WTC11 (cell line): ENCODE measurements at regions not wholly inside any gene's neighbourhood (a gene's known extent, or its start where the extent isn't known, plus 50 kb on each side); places are given as distances from the start of the nearest gene placed in this dataset.

Experiments
- ATAC-seq: fragments of 200-7000 bp; cut with Tn5 transposase; 2 replicates; pipeline ENCODE4 v1.10.0; 2021; ENCODE audit warnings: mild to moderate bottlenecking, moderate library complexity
- CTCF ChIA-PET: fragments of 300-600 bp; sonication (Branson Sonifier 250); formaldehyde crosslinking; loops from one replicate; lab custom pipeline; 2021; ENCODE audit warnings: antibody characterized with exemption; lab: Charles Lee
- POLR2A ChIA-PET: fragments of 350-600 bp; sonication (Branson Sonifier 250); formaldehyde crosslinking; loops from one replicate; lab custom pipeline; 2021; ENCODE audit warnings: antibody characterized with exemption; lab: Charles Lee
- DNase-seq: peaks from one replicate; pipeline ENCODE4 v3.0.0; 2021; ENCODE audit warnings: low spot score
- H3K27ac Mint-ChIP-seq: 2 replicates; pipeline ENCODE4 v1.8.0; 2021; ENCODE audit warnings: mixed read lengths
- H3K27me3 Mint-ChIP-seq: 2 replicates; pipeline ENCODE4 v1.8.0; 2021; ENCODE audit warnings: low read depth, mild to moderate bottlenecking, moderate library complexity, mixed read lengths
- H3K36me3 Mint-ChIP-seq: 2 replicates; pipeline ENCODE4 v1.8.0; 2021; ENCODE audit warnings: mixed read lengths
- H3K4me1 Mint-ChIP-seq: 2 replicates; pipeline ENCODE4 v1.8.0; 2022; ENCODE audit warnings: mixed read lengths
- H3K4me3 Mint-ChIP-seq: 2 replicates; pipeline ENCODE4 v1.8.0; 2021; ENCODE audit warnings: mild to moderate bottlenecking, moderate library complexity, mixed read lengths
- H3K9me3 Mint-ChIP-seq: 2 replicates; pipeline ENCODE4 v1.8.0; 2021; ENCODE audit warnings: mixed read lengths
- AR ChIP-seq: fragments of 250-450 bp; sonication (Bioruptor Pico); IDR thresholded peaks from 2 replicates; pipeline ENCODE4 v1.9.0; 2021; ENCODE audit warnings: mild to moderate bottlenecking
- CREM ChIP-seq: sonication (generic); formaldehyde crosslinking; IDR thresholded peaks from 2 replicates; pipeline ENCODE4 v1.8.1; 2022; ENCODE audit warnings: mild to moderate bottlenecking, missing genetic modification reagents, moderate library complexity
- HMGA2 ChIP-seq: fragments of 250-450 bp; sonication (Bioruptor Pico); IDR thresholded peaks from 2 replicates; pipeline ENCODE4 v1.4.0; 2021; ENCODE audit warnings: mild to moderate bottlenecking, moderate library complexity
- JAZF1 ChIP-seq: fragments of 250-450 bp; sonication (Bioruptor Pico); IDR thresholded peaks from 2 replicates; pipeline ENCODE4 v1.9.0; 2021; ENCODE audit warnings: moderate library complexity, mild to moderate bottlenecking, inconsistent platforms
- KAT7 ChIP-seq: sonication (generic); formaldehyde crosslinking; IDR thresholded peaks from 2 replicates; pipeline ENCODE4 v1.8.1; 2023; ENCODE audit warnings: missing genetic modification reagents, mild to moderate bottlenecking, borderline replicate concordance
- MLX ChIP-seq: sonication (generic); formaldehyde crosslinking; IDR thresholded peaks from 2 replicates; pipeline ENCODE4 v1.8.1; 2023; ENCODE audit warnings: mild to moderate bottlenecking, missing genetic modification reagents, moderate library complexity
- NFE2L1 ChIP-seq: sonication (generic); formaldehyde crosslinking; IDR thresholded peaks from 2 replicates; pipeline ENCODE4 v1.8.1; 2023; ENCODE audit warnings: missing genetic modification reagents
- OVOL2 ChIP-seq: fragments of 250-450 bp; sonication (Bioruptor Pico); IDR thresholded peaks from 2 replicates; pipeline ENCODE4 v1.9.0; 2021; ENCODE audit warnings: mild to moderate bottlenecking, borderline replicate concordance
- RORB ChIP-seq: fragments of 250-450 bp; sonication (Bioruptor Pico); IDR thresholded peaks from 2 replicates; pipeline ENCODE4 v1.9.0; 2021; ENCODE audit warnings: mild to moderate bottlenecking
- SP1 ChIP-seq: sonication (generic); formaldehyde crosslinking; conservative IDR thresholded peaks from 2 replicates; pipeline ENCODE4 v1.8.1; 2022; ENCODE audit warnings: missing genetic modification reagents
- TCF7 ChIP-seq: sonication (generic); formaldehyde crosslinking; IDR thresholded peaks from 2 replicates; pipeline ENCODE4 v1.8.0; 2022; ENCODE audit warnings: mild to moderate bottlenecking, low read depth, missing genetic modification reagents, moderate library complexity
- TP53 ChIP-seq: sonication (generic); formaldehyde crosslinking; IDR thresholded peaks from 2 replicates; pipeline ENCODE4 v1.8.1; 2023; ENCODE audit warnings: mild to moderate bottlenecking, missing genetic modification reagents
- ZBTB21 ChIP-seq: sonication (generic); formaldehyde crosslinking; IDR thresholded peaks from 2 replicates; pipeline ENCODE4 v1.8.1; 2023; ENCODE audit warnings: mild to moderate bottlenecking, missing genetic modification reagents, borderline replicate concordance
- ZBTB43 ChIP-seq: sonication (generic); formaldehyde crosslinking; IDR thresholded peaks from 2 replicates; pipeline ENCODE4 v1.8.1; 2023; ENCODE audit warnings: mild to moderate bottlenecking, missing genetic modification reagents
- ZMAT4 ChIP-seq: fragments of 250-450 bp; sonication (Bioruptor Pico); IDR thresholded peaks from 2 replicates; pipeline ENCODE4 v1.9.0; 2021; ENCODE audit warnings: mild to moderate bottlenecking
- ZNF232 ChIP-seq: sonication (generic); formaldehyde crosslinking; IDR thresholded peaks from 2 replicates; pipeline ENCODE4 v1.8.0; 2022; ENCODE audit warnings: mild to moderate bottlenecking, missing genetic modification reagents
- ZNF671 ChIP-seq: fragments of 250-450 bp; sonication (Bioruptor Pico); IDR thresholded peaks from 2 replicates; pipeline ENCODE4 v1.8.0; 2021; ENCODE audit warnings: mild to moderate bottlenecking
- TF ChIP-seq, protein P1 (sequence below): sonication (generic); formaldehyde crosslinking; IDR thresholded peaks from 2 replicates; pipeline ENCODE4 v1.8.1; 2022; ENCODE audit warnings: mild to moderate bottlenecking, missing genetic modification reagents, moderate library complexity, borderline replicate concordance
- TF ChIP-seq, protein P2 (sequence below): fragments of 250-450 bp; sonication (Bioruptor Pico); IDR thresholded peaks from 2 replicates; pipeline ENCODE4 v1.9.0; 2021; ENCODE audit warnings: moderate library complexity, mild to moderate bottlenecking, inconsistent platforms, borderline replicate concordance

DNA sequence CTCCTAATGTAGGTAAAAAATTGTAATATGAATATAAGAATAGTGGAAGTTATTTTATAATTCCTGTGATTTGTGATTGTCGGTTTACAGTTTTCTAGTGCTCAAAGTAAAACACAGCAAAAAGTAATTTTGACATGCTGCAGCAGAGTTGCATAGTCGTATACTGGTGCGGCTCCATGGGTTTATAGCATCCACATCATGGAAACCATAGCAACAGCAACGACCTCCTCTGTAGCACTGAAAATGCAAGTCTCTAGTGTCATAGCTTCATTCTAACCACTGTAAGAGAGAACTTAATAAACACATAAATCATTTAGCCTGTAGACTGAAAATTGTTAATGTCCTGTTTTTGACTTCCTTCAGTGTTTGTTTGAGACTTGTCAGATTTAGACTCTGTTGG is 574.3 kb downstream of the KCNH5 start (continued):
- TF ChIP-seq, protein P1, sequence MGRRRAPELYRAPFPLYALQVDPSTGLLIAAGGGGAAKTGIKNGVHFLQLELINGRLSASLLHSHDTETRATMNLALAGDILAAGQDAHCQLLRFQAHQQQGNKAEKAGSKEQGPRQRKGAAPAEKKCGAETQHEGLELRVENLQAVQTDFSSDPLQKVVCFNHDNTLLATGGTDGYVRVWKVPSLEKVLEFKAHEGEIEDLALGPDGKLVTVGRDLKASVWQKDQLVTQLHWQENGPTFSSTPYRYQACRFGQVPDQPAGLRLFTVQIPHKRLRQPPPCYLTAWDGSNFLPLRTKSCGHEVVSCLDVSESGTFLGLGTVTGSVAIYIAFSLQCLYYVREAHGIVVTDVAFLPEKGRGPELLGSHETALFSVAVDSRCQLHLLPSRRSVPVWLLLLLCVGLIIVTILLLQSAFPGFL (CRISPR knock-in tag): no peak
- no peak for TF ChIP-seq ZBTB21
- TF ChIP-seq SP1 (CRISPR knock-in tag): no peak
- no peak for TF ChIP-seq ZNF232 (CRISPR knock-in tag)
- TF ChIP-seq KAT7 (CRISPR knock-in tag): no peak
- TF ChIP-seq OVOL2: no peak
- TF ChIP-seq JAZF1 (CRISPR knock-in tag): no peak
- no peak for TF ChIP-seq TP53 (CRISPR knock-in tag)

DNA sequence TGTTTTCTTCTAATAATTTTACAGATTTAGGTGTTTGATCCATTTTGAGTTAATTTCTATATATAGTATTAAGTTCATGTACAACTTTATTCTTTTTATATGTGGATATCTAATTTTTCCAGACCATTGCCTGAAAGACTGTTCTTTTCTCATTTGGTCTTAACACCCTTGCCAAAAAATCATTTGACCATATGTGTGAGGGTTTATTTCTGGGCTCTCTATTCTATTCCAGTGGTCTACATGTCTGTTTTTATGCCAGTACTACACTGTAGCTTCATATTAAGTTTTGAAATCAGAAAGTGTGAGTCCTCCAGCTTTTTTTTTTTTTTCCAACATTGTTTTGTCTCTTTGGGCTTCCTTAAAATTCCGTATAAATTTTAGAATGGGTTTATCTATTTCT is 554.1 kb downstream of the KCNH5 start:
- CTCF ChIA-PET: no interaction called here
- TF ChIP-seq, protein P2, sequence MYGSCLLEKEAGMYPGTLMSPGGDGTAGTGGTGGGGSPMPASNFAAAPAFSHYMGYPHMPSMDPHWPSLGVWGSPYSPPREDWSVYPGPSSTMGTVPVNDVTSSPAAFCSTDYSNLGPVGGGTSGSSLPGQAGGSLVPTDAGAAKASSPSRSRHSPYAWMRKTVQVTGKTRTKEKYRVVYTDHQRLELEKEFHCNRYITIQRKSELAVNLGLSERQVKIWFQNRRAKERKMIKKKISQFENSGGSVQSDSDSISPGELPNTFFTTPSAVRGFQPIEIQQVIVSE (CRISPR knock-in tag): no peak
- no peak for TF ChIP-seq NFE2L1 (CRISPR knock-in tag)
- TF ChIP-seq CREM (CRISPR knock-in tag): no peak
- TF ChIP-seq RORB: no peak
- TF ChIP-seq MLX (CRISPR knock-in tag): no peak
- no peak for TF ChIP-seq AR (CRISPR knock-in tag)
- POLR2A ChIA-PET: no interaction called here
- H3K27ac Mint-ChIP-seq: no peak overlapping the region
- peaks cover 25% of the 10 kb centered on the region for H3K9me3 Mint-ChIP-seq
- ATAC-seq: no peak
- no peak overlapping the region for H3K4me3 Mint-ChIP-seq
- no peak for DNase-seq
- H3K27me3 Mint-ChIP-seq: no peaks in the 10 kb centered on the region
- H3K36me3 Mint-ChIP-seq: peaks cover 19% of the 10 kb centered on the region
- no peaks in the 10 kb centered on the region for H3K4me1 Mint-ChIP-seq

DNA sequence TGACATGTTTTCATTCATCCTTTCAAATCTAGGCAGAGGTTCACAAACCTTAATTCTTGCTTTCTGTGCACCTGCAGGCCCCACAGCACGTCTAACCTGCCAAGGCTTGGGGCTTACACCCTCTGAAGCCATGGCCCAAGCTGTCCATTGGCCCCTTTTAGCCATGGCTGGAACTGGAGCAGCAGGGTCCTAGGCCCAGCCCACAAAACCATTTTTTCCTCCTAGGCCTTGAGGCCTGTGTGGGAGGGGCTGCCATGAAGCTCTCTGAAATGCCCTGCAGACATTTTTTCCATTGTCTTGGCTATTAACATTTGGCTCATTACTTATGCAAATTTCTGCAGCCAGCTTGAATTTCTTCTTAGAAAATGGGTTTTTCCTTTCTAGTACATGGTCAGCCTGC is 547.5 kb downstream of the KCNH5 start:
- Mint-ChIP-seq H3K4me3 (no peak overlapping the region), H3K36me3 (peaks cover 48% of the 10 kb centered on the region), H3K27ac (no peak overlapping the region), H3K27me3 (peaks cover 4% of the 10 kb centered on the region; the same call in 1 of the 2 replicates), H3K9me3 (peaks cover 67% of the 10 kb centered on the region), H3K4me1 (no peaks in the 10 kb centered on the region)
- no peak for ATAC-seq
- no peak for DNase-seq
- CTCF ChIA-PET: no interaction called here
- POLR2A ChIA-PET: no interaction called here
- no peak for TF ChIP-seq TCF7
- no peak for TF ChIP-seq ZMAT4
- TF ChIP-seq ZNF671: no peak
- no peak for TF ChIP-seq ZBTB43 (CRISPR knock-in tag)
- no peak for TF ChIP-seq HMGA2
